IMR-90 (cell line): ENCODE measurements at regions not wholly inside any gene's neighbourhood (a gene's known extent, or its start where the extent isn't known, plus 50 kb on each side); places are given as distances from the start of the nearest gene placed in this dataset.

Source experiments
- ATAC-seq: fragments of 200-7000 bp; cut with Tn5 transposase; 2 replicates; pipeline ENCODE4 v1.9.1; 2020; ENCODE audit warnings: low read depth, mild to moderate bottlenecking, moderate library complexity
- BruUV-seq: library from RNA; stranded (reverse); fragments of 400-500 nt; replicated peaks from 2 replicates; lab custom pipeline; 2021; lab: Mats Ljungman, UMichigan
- CTCF ChIA-PET: fragments of 300-600 bp; formaldehyde crosslinking; extraction: SDS; loops from one replicate; lab custom pipeline; 2021; ENCODE audit warnings: antibody characterized with exemption; lab: Yijun Ruan, JAX
- POLR2A ChIA-PET: fragments of 300-600 bp; sonication (Branson Sonifier 250); formaldehyde crosslinking; loops from one replicate; lab custom pipeline; 2022; ENCODE audit warnings: antibody characterized with exemption; ENCODE audit not compliant: unreplicated experiment; lab: Charles Lee
- DNase-seq: peaks from one replicate; pipeline ENCODE4 v3.0.0; 2013
- H2AFZ ChIP-seq: replicated peaks from 2 replicates; pipeline ENCODE3; 2013; ENCODE audit warnings: low read length, mild to moderate bottlenecking; ENCODE audit not compliant: poor library complexity
- H2AK5ac ChIP-seq: 2 replicates; pipeline ENCODE4 v1.6.1; 2013; ENCODE audit warnings: low read depth, low read length, inconsistent platforms
- H2AK9ac ChIP-seq: replicated peaks from 2 replicates; pipeline ENCODE3; 2013; ENCODE audit warnings: mild to moderate bottlenecking, low read depth, low read length, moderate library complexity; ENCODE audit not compliant: poor library complexity
- H2BK120ac ChIP-seq: 2 replicates; pipeline ENCODE4 v1.6.1; 2013; ENCODE audit warnings: low read depth, low read length, inconsistent platforms
- H2BK15ac ChIP-seq: 3 replicates; pipeline ENCODE4 v1.6.1; 2013; ENCODE audit warnings: low read depth, low read length, inconsistent platforms
- H2BK20ac ChIP-seq: 2 replicates; pipeline ENCODE4 v1.6.1; 2013; ENCODE audit warnings: low read depth, mild to moderate bottlenecking, inconsistent platforms, low read length, moderate library complexity
- H2BK5ac ChIP-seq: 2 replicates; pipeline ENCODE4 v1.6.1; 2013; ENCODE audit warnings: mild to moderate bottlenecking, low read depth, low read length, inconsistent platforms; ENCODE audit not compliant: poor library complexity, severe bottlenecking
- H3K14ac ChIP-seq: replicated peaks from 2 replicates; pipeline ENCODE4 v1.6.1; 2013; ENCODE audit warnings: low read depth, low read length, inconsistent platforms
- H3K18ac ChIP-seq: 2 replicates; pipeline ENCODE4 v1.6.1; 2013; ENCODE audit warnings: low read depth, low read length, control low read depth
- H3K23ac ChIP-seq: 2 replicates; pipeline ENCODE4 v1.6.1; 2013; ENCODE audit warnings: low read depth, low read length, inconsistent platforms
- H3K27ac ChIP-seq: 2 replicates; pipeline ENCODE4 v1.5.1; 2013; ENCODE audit warnings: mild to moderate bottlenecking, control low read depth, low read length; ENCODE audit not compliant: insufficient read depth
- H3K27me3 ChIP-seq: 2 replicates; pipeline ENCODE4 v1.6.1; 2013; ENCODE audit warnings: low read length; ENCODE audit not compliant: control insufficient read depth, insufficient read depth
- H3K36me3 ChIP-seq: 2 replicates; pipeline ENCODE4 v1.6.1; 2013; ENCODE audit warnings: low read length, mixed read lengths; ENCODE audit not compliant: control insufficient read depth, insufficient read depth
- H3K4ac ChIP-seq: 2 replicates; pipeline ENCODE4 v1.6.1; 2013; ENCODE audit warnings: low read depth, low read length, inconsistent platforms
- H3K4me1 ChIP-seq: 2 replicates; pipeline ENCODE4 v1.6.1; 2013; ENCODE audit warnings: low read length, mixed read lengths; ENCODE audit not compliant: control insufficient read depth, insufficient read depth
- H3K4me2 ChIP-seq: 2 replicates; pipeline ENCODE4 v1.6.1; 2013; ENCODE audit warnings: low read depth, mild to moderate bottlenecking, control low read depth, low read length, moderate library complexity
- H3K4me3 ChIP-seq: 2 replicates; pipeline ENCODE4 v1.5.1; 2013; ENCODE audit warnings: low read depth, mild to moderate bottlenecking, control low read depth, low read length, moderate library complexity; ENCODE audit not compliant: insufficient read depth
- H3K56ac ChIP-seq: 2 replicates; pipeline ENCODE4 v1.6.1; 2013; ENCODE audit warnings: low read length, inconsistent platforms; ENCODE audit not compliant: insufficient read depth; ENCODE audit errors: extremely low read depth
- H3K79me1 ChIP-seq, 2 experiments: 2 replicates each; pipeline ENCODE4 v1.6.1; 2013; ENCODE audit warnings: low read length in 2 of 2, inconsistent platforms in 1 of 2, low read depth in 1 of 2
- H3K9ac ChIP-seq: 2 replicates; pipeline ENCODE4 v1.6.1; 2013; ENCODE audit warnings: low read depth, low read length, control low read depth
- H3K9me1 ChIP-seq: 2 replicates; pipeline ENCODE4 v1.6.1; 2013; ENCODE audit warnings: low read length, inconsistent platforms; ENCODE audit not compliant: insufficient read depth
- H3K9me3 ChIP-seq: 2 replicates; pipeline ENCODE4 v1.6.1; 2013; ENCODE audit warnings: low read length; ENCODE audit not compliant: control insufficient read depth, insufficient read depth
- H4K20me1 ChIP-seq: 2 replicates; pipeline ENCODE4 v1.6.1; 2013; ENCODE audit warnings: low read length, inconsistent platforms; ENCODE audit not compliant: insufficient read depth
- H4K5ac ChIP-seq: 2 replicates; pipeline ENCODE4 v1.6.1; 2013; ENCODE audit warnings: mild to moderate bottlenecking, low read depth, low read length, control low read depth
- H4K8ac ChIP-seq, 2 experiments: 2 replicates each; pipeline ENCODE4 v1.6.1; 2013; ENCODE audit warnings: low read depth in 2 of 2, low read length in 2 of 2, control low read depth in 1 of 2, inconsistent platforms in 1 of 2
- H4K91ac ChIP-seq: 2 replicates; pipeline ENCODE4 v1.6.1; 2013; ENCODE audit warnings: low read depth, low read length, inconsistent platforms; ENCODE audit not compliant: insufficient read depth
- BHLHE40 ChIP-seq: fragments of 150-350 bp; IDR thresholded peaks from 2 replicates; pipeline ENCODE4 v1.6.1; 2016; ENCODE audit warnings: mild to moderate bottlenecking, low read depth, low read length
- CEBPB ChIP-seq: IDR thresholded peaks from 2 replicates; pipeline ENCODE4 v1.6.1; 2012; ENCODE audit warnings: low read depth, low read length, improper control_type of control experiment
- CHD1 ChIP-seq: IDR thresholded peaks from 2 replicates; pipeline ENCODE4 v1.6.1; 2012; ENCODE audit warnings: low read depth, low read length, improper control_type of control experiment
- FOS ChIP-seq: fragments of 150-350 bp; IDR thresholded peaks from 2 replicates; pipeline ENCODE4 v1.6.1; 2016; ENCODE audit warnings: low read depth, low read length
- MAFK ChIP-seq: IDR thresholded peaks from 2 replicates; pipeline ENCODE4 v1.6.1; 2012; ENCODE audit warnings: low read depth, low read length, improper control_type of control experiment
- MAZ ChIP-seq: IDR thresholded peaks from 2 replicates; pipeline ENCODE4 v1.6.1; 2012; ENCODE audit warnings: low read depth, mild to moderate bottlenecking, low read length, improper control_type of control experiment, moderate library complexity, borderline replicate concordance
- MXI1 ChIP-seq: IDR thresholded peaks from 2 replicates; pipeline ENCODE4 v1.6.1; 2012; ENCODE audit warnings: low read depth, mild to moderate bottlenecking, low read length, moderate library complexity, borderline replicate concordance
- NFE2L2 ChIP-seq: fragments of 150-350 bp; IDR thresholded peaks from 2 replicates; pipeline ENCODE4 v1.6.1; 2016; ENCODE audit warnings: low read depth, mild to moderate bottlenecking, low read length
- POLR2A ChIP-seq: IDR thresholded peaks from 2 replicates; pipeline ENCODE4 v1.6.1; 2012; ENCODE audit warnings: mild to moderate bottlenecking, low read depth, low read length
- RAD21 ChIP-seq: IDR thresholded peaks from 2 replicates; pipeline ENCODE4 v1.6.1; 2012; ENCODE audit warnings: low read length, improper control_type of control experiment
- RCOR1 ChIP-seq: IDR thresholded peaks from 2 replicates; pipeline ENCODE4 v1.6.1; 2012; ENCODE audit warnings: mild to moderate bottlenecking, low read length, improper control_type of control experiment; ENCODE audit not compliant: insufficient replicate concordance
- RFX5 ChIP-seq: IDR thresholded peaks from 2 replicates; pipeline ENCODE4 v1.8.0; 2012; ENCODE audit warnings: low read depth, mild to moderate bottlenecking, low read length, moderate library complexity
- SMC3 ChIP-seq: fragments of 150-350 bp; IDR thresholded peaks from 2 replicates; pipeline ENCODE4 v1.6.1; 2016; ENCODE audit warnings: low read depth, mild to moderate bottlenecking, antibody characterized with exemption, low read length, moderate library complexity
- WGBS, 2 experiments: methylation state at CpG; one replicate each; pipeline versions ENCODE4 v1.1.5 to v1.1.7; 2013; ENCODE audit warnings: missing lambda C conversion rate in 2 of 2; ENCODE audit not compliant: insufficient read length in 1 of 2; ENCODE audit errors: extremely low coverage in 2 of 2; 5-methylcytosine and 5-hydroxymethylcytosine counted together
- dilution Hi-C: fragments of 300-500 bp; cut with HindIII; formaldehyde crosslinking; loops from one replicate; pipeline ENCODE4 v1.14.3; 2018; ENCODE audit warnings: low sequenced_read_pairs; ENCODE audit not compliant: unreplicated experiment
- in situ Hi-C: fragments of 300-500 bp; cut with MboI; formaldehyde crosslinking; loops from 3 replicates; pipeline ENCODE4 v1.14.3; 2019; ENCODE audit warnings: low sequenced_read_pairs, inconsistent platforms, mixed read lengths
- intact Hi-C: fragments of 100-400 bp; cut with micrococcal nuclease; formaldehyde crosslinking; loops from 2 replicates; pipeline ENCODE4 v1.10.0; 2022
- TF ChIP-seq, protein P1 (sequence below): fragments of 150-350 bp; IDR thresholded peaks from 2 replicates; pipeline ENCODE4 v1.6.1; 2017; ENCODE audit warnings: mild to moderate bottlenecking, antibody characterized with exemption, low read length, low read depth
- TF ChIP-seq, protein P2 (sequence below): conservative IDR thresholded peaks from 2 replicates; pipeline ENCODE4 v1.5.1; 2012; ENCODE audit warnings: mild to moderate bottlenecking, low read depth, low read length, improper control_type of control experiment
- TF ChIP-seq, protein P3 (sequence below): fragments of 150-350 bp; IDR thresholded peaks from 2 replicates; pipeline ENCODE4 v1.6.1; 2016; ENCODE audit warnings: low read depth, mild to moderate bottlenecking, low read length, moderate library complexity, borderline replicate concordance

DNA sequence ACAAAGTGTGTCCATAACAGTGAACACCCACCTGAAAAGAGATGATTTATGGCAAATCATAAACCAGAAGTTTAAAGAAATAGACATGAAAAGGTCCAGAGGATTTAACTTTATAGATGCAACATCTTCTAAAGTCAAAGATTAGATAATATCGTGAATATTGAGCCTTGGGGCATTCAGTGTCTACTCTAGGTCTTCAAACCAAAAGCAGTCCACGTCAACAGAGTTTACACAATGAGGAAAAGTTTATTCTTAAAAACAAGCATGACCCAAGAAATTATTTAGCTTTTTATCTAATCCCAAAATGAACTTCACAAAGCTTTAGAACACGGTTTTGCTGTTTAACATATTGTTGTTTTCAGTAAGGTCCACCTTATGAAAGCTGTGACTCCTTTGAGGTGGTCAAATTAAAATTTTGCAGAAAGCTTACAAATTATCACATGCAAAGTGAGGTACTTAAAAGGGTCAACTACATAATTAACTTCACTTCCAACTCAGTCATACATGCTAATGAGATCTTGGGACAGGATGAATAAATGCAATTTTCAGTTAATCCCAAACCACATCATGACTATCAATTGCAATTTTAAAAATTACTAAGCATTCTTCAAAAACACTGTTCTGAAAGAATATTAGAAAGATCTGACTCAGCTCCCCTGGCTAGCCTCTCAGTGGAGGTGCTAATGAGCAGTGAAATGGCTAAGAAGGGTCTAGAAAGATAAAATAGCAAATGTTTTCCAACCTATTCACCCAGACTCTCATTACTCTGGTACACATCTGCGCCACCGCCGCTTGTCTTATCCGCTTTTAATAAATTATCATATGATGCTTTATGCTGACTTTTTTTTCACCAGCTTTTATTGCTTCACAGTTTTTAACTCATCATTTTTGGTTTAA, 92.4 kb upstream of the WDR17 start:
- Histone ChIP-seq H4K8ac (no peak overlapping the region), H3K9me3 (no peaks in the 10 kb centered on the region), H2BK15ac (no peak overlapping the region), H2BK120ac (no peak overlapping the region), H4K20me1 (no peaks in the 10 kb centered on the region), H3K4ac (no peak overlapping the region), H3K27ac (no peak overlapping the region), H4K5ac (no peak overlapping the region), H3K4me2 (no peak overlapping the region), H3K9ac (no peak overlapping the region), H3K36me3 (no peaks in the 10 kb centered on the region), H3K79me1 (no peaks in the 10 kb centered on the region), H3K23ac (no peak overlapping the region), H2BK20ac (no peak overlapping the region), H3K9me1 (no peaks in the 10 kb centered on the region), H3K14ac (no peak overlapping the region), H2AFZ (no peak overlapping the region), H3K4me1 (no peaks in the 10 kb centered on the region), H2BK5ac (no peak overlapping the region), H4K91ac (no peak overlapping the region), H3K4me3 (no peak overlapping the region), H2AK5ac (no peak overlapping the region), H2AK9ac (no peak overlapping the region), H3K56ac (no peak overlapping the region), H3K27me3 (no peaks in the 10 kb centered on the region), H3K18ac (no peak overlapping the region)
- intact Hi-C loops = no loop called here
- in situ Hi-C loops = no loop called here
- dilution Hi-C loops = no loop called here
- ATAC-seq (no peak), DNase-seq (no peak)
- TF ChIP-seq, protein P1, sequence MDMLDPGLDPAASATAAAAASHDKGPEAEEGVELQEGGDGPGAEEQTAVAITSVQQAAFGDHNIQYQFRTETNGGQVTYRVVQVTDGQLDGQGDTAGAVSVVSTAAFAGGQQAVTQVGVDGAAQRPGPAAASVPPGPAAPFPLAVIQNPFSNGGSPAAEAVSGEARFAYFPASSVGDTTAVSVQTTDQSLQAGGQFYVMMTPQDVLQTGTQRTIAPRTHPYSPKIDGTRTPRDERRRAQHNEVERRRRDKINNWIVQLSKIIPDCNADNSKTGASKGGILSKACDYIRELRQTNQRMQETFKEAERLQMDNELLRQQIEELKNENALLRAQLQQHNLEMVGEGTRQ = no peak
- TF ChIP-seq MAZ (no peak), POLR2A (no peak), RCOR1 (no peak), RFX5 (no peak), FOS (no peak), SMC3 (no peak), MXI1 (no peak), CEBPB (no peak), CHD1 (no peak), MAFK (no peak), NFE2L2 (no peak), BHLHE40 (no peak), RAD21 (no peak)
- TF ChIP-seq, protein P2, sequence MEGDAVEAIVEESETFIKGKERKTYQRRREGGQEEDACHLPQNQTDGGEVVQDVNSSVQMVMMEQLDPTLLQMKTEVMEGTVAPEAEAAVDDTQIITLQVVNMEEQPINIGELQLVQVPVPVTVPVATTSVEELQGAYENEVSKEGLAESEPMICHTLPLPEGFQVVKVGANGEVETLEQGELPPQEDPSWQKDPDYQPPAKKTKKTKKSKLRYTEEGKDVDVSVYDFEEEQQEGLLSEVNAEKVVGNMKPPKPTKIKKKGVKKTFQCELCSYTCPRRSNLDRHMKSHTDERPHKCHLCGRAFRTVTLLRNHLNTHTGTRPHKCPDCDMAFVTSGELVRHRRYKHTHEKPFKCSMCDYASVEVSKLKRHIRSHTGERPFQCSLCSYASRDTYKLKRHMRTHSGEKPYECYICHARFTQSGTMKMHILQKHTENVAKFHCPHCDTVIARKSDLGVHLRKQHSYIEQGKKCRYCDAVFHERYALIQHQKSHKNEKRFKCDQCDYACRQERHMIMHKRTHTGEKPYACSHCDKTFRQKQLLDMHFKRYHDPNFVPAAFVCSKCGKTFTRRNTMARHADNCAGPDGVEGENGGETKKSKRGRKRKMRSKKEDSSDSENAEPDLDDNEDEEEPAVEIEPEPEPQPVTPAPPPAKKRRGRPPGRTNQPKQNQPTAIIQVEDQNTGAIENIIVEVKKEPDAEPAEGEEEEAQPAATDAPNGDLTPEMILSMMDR = no peak
- TF ChIP-seq, protein P3, sequence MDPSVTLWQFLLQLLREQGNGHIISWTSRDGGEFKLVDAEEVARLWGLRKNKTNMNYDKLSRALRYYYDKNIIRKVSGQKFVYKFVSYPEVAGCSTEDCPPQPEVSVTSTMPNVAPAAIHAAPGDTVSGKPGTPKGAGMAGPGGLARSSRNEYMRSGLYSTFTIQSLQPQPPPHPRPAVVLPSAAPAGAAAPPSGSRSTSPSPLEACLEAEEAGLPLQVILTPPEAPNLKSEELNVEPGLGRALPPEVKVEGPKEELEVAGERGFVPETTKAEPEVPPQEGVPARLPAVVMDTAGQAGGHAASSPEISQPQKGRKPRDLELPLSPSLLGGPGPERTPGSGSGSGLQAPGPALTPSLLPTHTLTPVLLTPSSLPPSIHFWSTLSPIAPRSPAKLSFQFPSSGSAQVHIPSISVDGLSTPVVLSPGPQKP = no peak
- POLR2A ChIA-PET = no interaction called here
- CTCF ChIA-PET = no interaction called here
- BruUV-seq = no TSS peak
- no CpG with 5 or more reads among the region's 7 CpGs for WGBS, 2 experiments
